ENCODE measurements at regions not wholly inside any gene's neighbourhood (a gene's known extent, or its start where the extent isn't known, plus 50 kb on each side); places are given as distances from the start of the nearest gene placed in this dataset.
"Not testable (repeated sequence)": the region's sequence is repeated elsewhere in the genome, so short reads cannot be mapped to it uniquely, and the experiment has no call there.

GRCh38 chr4:17024425-17024824, 126.0 kb upstream of the LDB2 start:
- TF ChIP-seq EZH2 (IDR thresholded peaks at IDR 0.05; ENCODE audit: borderline replicate concordance, low read depth, low read length, poor library complexity, severe bottlenecking), result no peak
- TF ChIP-seq, protein P1, sequence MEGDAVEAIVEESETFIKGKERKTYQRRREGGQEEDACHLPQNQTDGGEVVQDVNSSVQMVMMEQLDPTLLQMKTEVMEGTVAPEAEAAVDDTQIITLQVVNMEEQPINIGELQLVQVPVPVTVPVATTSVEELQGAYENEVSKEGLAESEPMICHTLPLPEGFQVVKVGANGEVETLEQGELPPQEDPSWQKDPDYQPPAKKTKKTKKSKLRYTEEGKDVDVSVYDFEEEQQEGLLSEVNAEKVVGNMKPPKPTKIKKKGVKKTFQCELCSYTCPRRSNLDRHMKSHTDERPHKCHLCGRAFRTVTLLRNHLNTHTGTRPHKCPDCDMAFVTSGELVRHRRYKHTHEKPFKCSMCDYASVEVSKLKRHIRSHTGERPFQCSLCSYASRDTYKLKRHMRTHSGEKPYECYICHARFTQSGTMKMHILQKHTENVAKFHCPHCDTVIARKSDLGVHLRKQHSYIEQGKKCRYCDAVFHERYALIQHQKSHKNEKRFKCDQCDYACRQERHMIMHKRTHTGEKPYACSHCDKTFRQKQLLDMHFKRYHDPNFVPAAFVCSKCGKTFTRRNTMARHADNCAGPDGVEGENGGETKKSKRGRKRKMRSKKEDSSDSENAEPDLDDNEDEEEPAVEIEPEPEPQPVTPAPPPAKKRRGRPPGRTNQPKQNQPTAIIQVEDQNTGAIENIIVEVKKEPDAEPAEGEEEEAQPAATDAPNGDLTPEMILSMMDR (conservative IDR thresholded peaks at IDR 0.05; ENCODE audit: low read depth, low read length), result no peak
- Histone ChIP-seq H3K9me3 (ENCODE audit: low read depth, low read length, poor library complexity, severe bottlenecking) (no peaks in the 10 kb centered on the region), H3K27me3 (replicated peaks; ENCODE audit: insufficient read depth, low read depth, low read length, poor library complexity) (no peaks in the 10 kb centered on the region), H3K36me3 (ENCODE audit: insufficient read depth, low read length, poor library complexity, severe bottlenecking) (no peaks in the 10 kb centered on the region), H3K4me3 (ENCODE audit: low read depth, low read length, poor library complexity, severe bottlenecking) (no peak overlapping the region), H3K4me1 (ENCODE audit: insufficient read depth, low read length, poor library complexity, severe bottlenecking) (peaks cover 3% of the 10 kb centered on the region), H3K27ac (ENCODE audit: low read depth, low read length, poor library complexity, severe bottlenecking) (no peak overlapping the region)
- intact Hi-C loops (cut with micrococcal nuclease; ENCODE audit: unreplicated experiment), result no loop called here
- no peak for DNase-seq (ENCODE audit: low spot score)
- BruUV-seq (replicated peaks), result no TSS peak
- ChIA-PET POLR2A (ENCODE audit: low non-redundant PET) (no interaction called here), CTCF (no interaction called here)

GRCh38 chr4:17020901-17021300, 122.5 kb upstream of the LDB2 start:
- Histone ChIP-seq H3K27ac (ENCODE audit: low read depth, low read length, poor library complexity, severe bottlenecking) (no peak overlapping the region), H3K27me3 (replicated peaks; ENCODE audit: insufficient read depth, low read depth, low read length, poor library complexity) (no peaks in the 10 kb centered on the region), H3K4me1 (ENCODE audit: insufficient read depth, low read length, poor library complexity, severe bottlenecking) (no peaks in the 10 kb centered on the region), H3K9me3 (ENCODE audit: low read depth, low read length, poor library complexity, severe bottlenecking) (no peaks in the 10 kb centered on the region), H3K36me3 (ENCODE audit: insufficient read depth, low read length, poor library complexity, severe bottlenecking) (no peaks in the 10 kb centered on the region), H3K4me3 (ENCODE audit: low read depth, low read length, poor library complexity, severe bottlenecking) (no peak overlapping the region)
- intact Hi-C loops (cut with micrococcal nuclease; ENCODE audit: unreplicated experiment), result no loop called here
- ChIA-PET POLR2A (ENCODE audit: low non-redundant PET) (no interaction called here), CTCF (no interaction called here)
- DNase-seq (ENCODE audit: low spot score), result no peak
- no peak for TF ChIP-seq EZH2 (IDR thresholded peaks at IDR 0.05; ENCODE audit: borderline replicate concordance, low read depth, low read length, poor library complexity, severe bottlenecking)
- TF ChIP-seq, protein P1 (conservative IDR thresholded peaks at IDR 0.05; ENCODE audit: low read depth, low read length), result no peak
- BruUV-seq (replicated peaks), result no TSS peak

- H3K36me3 ChIP-seq (ENCODE audit: insufficient read depth, low read length, poor library complexity, severe bottlenecking), result no peaks in the 10 kb centered on the region
- H3K4me3 ChIP-seq (ENCODE audit: low read depth, low read length, poor library complexity, severe bottlenecking), result no peak overlapping the region
- CTCF ChIA-PET, result no interaction called here
- H3K27ac ChIP-seq (ENCODE audit: low read depth, low read length, poor library complexity, severe bottlenecking), result no peak overlapping the region
- DNase-seq (ENCODE audit: low spot score), result no peak
- H3K27me3 ChIP-seq (replicated peaks; ENCODE audit: insufficient read depth, low read depth, low read length, poor library complexity), result no peaks in the 10 kb centered on the region
- TF ChIP-seq EZH2 (IDR thresholded peaks at IDR 0.05; ENCODE audit: borderline replicate concordance, low read depth, low read length, poor library complexity, severe bottlenecking), result no peak
- TF ChIP-seq, protein P1 (conservative IDR thresholded peaks at IDR 0.05; ENCODE audit: low read depth, low read length), result no peak
- H3K4me1 ChIP-seq (ENCODE audit: insufficient read depth, low read length, poor library complexity, severe bottlenecking), result no peaks in the 10 kb centered on the region
- H3K9me3 ChIP-seq (ENCODE audit: low read depth, low read length, poor library complexity, severe bottlenecking), result no peaks in the 10 kb centered on the region
- intact Hi-C loops (cut with micrococcal nuclease; ENCODE audit: unreplicated experiment), result no loop called here
- POLR2A ChIA-PET (ENCODE audit: low non-redundant PET), result no interaction called here
- BruUV-seq (replicated peaks), result no TSS peak
Measured at GRCh38 chr4:17020451-17020850, 122.0 kb upstream of the LDB2 start.

GRCh38 chr4:17018621-17019020, 120.2 kb upstream of the LDB2 start:
- H3K27ac ChIP-seq (ENCODE audit: low read depth, low read length, poor library complexity, severe bottlenecking); BruUV-seq (replicated peaks); intact Hi-C loops (cut with micrococcal nuclease; ENCODE audit: unreplicated experiment); POLR2A ChIA-PET (ENCODE audit: low non-redundant PET); CTCF ChIA-PET; DNase-seq (ENCODE audit: low spot score); H3K27me3 ChIP-seq (replicated peaks; ENCODE audit: insufficient read depth, low read depth, low read length, poor library complexity); H3K36me3 ChIP-seq (ENCODE audit: insufficient read depth, low read length, poor library complexity, severe bottlenecking); H3K4me3 ChIP-seq (ENCODE audit: low read depth, low read length, poor library complexity, severe bottlenecking); H3K4me1 ChIP-seq (ENCODE audit: insufficient read depth, low read length, poor library complexity, severe bottlenecking); H3K9me3 ChIP-seq (ENCODE audit: low read depth, low read length, poor library complexity, severe bottlenecking): not testable (repeated sequence)
